GM21717 (cell line): ENCODE measurements at regions not wholly inside any gene's neighbourhood (a gene's known extent, or its start where the extent isn't known, plus 50 kb on each side); places are given as distances from the start of the nearest gene placed in this dataset.

ENCODE experiments used
- ATAC-seq: cut with Tn5 transposase; IDR thresholded peaks from one replicate; pipeline ENCODE4 v1.9.1; 2021; ENCODE audit warnings: mild to moderate bottlenecking, moderate library complexity; ENCODE audit not compliant: unreplicated experiment

- ATAC-seq = peak; percentile 66
Observed at GRCh38 chr13:95494082-95494681, 58.3 kb upstream of the CLDN10 start.

GRCh38 chr13:95496485-95496884 lies 56.0 kb upstream of the CLDN10 start:
- ATAC-seq = no peak

- no peak for ATAC-seq
Observed at GRCh38 chr13:95497381-95497807, 55.1 kb upstream of the CLDN10 start.

- no peak for ATAC-seq
Observed at GRCh38 chr13:95498886-95499285, 53.6 kb upstream of the CLDN10 start.

GRCh38 chr13:95499811-95500712 lies 52.5 kb upstream of the CLDN10 start:
- ATAC-seq = no peak

- ATAC-seq = no peak
Observed at GRCh38 chr13:95502216-95502615, 50.3 kb upstream of the CLDN10 start.
